HepG2 (cell line): ENCODE measurements at regions not wholly inside any gene's neighbourhood (a gene's known extent, or its start where the extent isn't known, plus 50 kb on each side); places are given as distances from the start of the nearest gene placed in this dataset.

Experiments
- ATAC-seq: fragments of 200-7000 bp; cut with Tn5 transposase; 3 replicates; pipeline ENCODE4 v1.9.1; 2020; ENCODE audit warnings: mild to moderate bottlenecking, moderate library complexity
- BruUV-seq: library from RNA; stranded (reverse); fragments of 400-500 nt; replicated peaks from 2 replicates; lab custom pipeline; 2021; lab: Mats Ljungman, UMichigan
- CTCF ChIA-PET: fragments of 300-600 bp; formaldehyde crosslinking; extraction: SDS; loops from one replicate; lab custom pipeline; 2021; ENCODE audit warnings: low total read pairs, inconsistent platforms, low intra/inter-chr PET ratio; lab: Yijun Ruan, JAX
- POLR2A ChIA-PET: fragments of 350-600 bp; sonication (Branson Sonifier 250); formaldehyde crosslinking; loops from one replicate; lab custom pipeline; 2020; ENCODE audit warnings: antibody characterized with exemption, inconsistent platforms; lab: Yijun Ruan, JAX
- DNase-seq: peaks from one replicate; pipeline ENCODE4 v3.0.0-alpha.2; 2015; ENCODE audit warnings: low spot score
- FAIRE-seq: peaks from 3 replicates; lab custom pipeline; 2011; peaks lifted over from hg19 to GRCh38; lab: Jason Lieb, UNC
- H2AFZ ChIP-seq: one replicate; pipeline ENCODE4 v1.6.1; 2011; ENCODE audit warnings: low read length, inconsistent platforms
- H3K27ac ChIP-seq: fragments of 300-600 bp; 3 replicates; pipeline ENCODE4 v1.8.0; 2011; ENCODE audit warnings: mixed run types, mild to moderate bottlenecking, mixed read lengths, low read length, inconsistent platforms; ENCODE audit not compliant: insufficient read depth; ENCODE audit errors: extremely low read length
- H3K27me3 ChIP-seq, 2 experiments: fragments of 200-600 bp in 1 of 2; 2 replicates in 1 of 2; 3 replicates in 1 of 2; pipeline versions ENCODE4 v1.6.0 to v1.8.0; 2011; ENCODE audit warnings: low read length in 2 of 2, mild to moderate bottlenecking in 2 of 2, moderate library complexity in 2 of 2, inconsistent platforms in 1 of 2; ENCODE audit not compliant: insufficient read depth in 2 of 2, control insufficient read depth in 1 of 2
- H3K36me3 ChIP-seq, 2 experiments: fragments of 200-600 bp in 1 of 2; replicated peaks in 1 of 2; 2 replicates in 1 of 2; 3 replicates in 1 of 2; pipeline versions ENCODE4 v1.5.1 to v1.8.0; 2011; ENCODE audit warnings: low read length in 2 of 2, inconsistent platforms in 1 of 2; ENCODE audit not compliant: insufficient read depth in 2 of 2, control insufficient read depth in 1 of 2
- H3K4me1 ChIP-seq: 2 replicates; pipeline ENCODE4 v1.5.1; 2012; ENCODE audit warnings: low read length, inconsistent platforms; ENCODE audit not compliant: insufficient read depth
- H3K4me2 ChIP-seq: 2 replicates; pipeline ENCODE4 v1.6.0; 2011; ENCODE audit warnings: low read depth, low read length, inconsistent platforms
- H3K4me3 ChIP-seq, 3 experiments: fragments of 200-600 bp in 1 of 3; sonication (generic), shearing (Covaris generic) in 1 of 3; replicated peaks in 1 of 3; 2 replicates each; pipeline ENCODE4 v1.5.1; 2011 to 2016; ENCODE audit warnings: low read length in 3 of 3, inconsistent platforms in 2 of 3, low read depth in 2 of 3, mild to moderate bottlenecking in 2 of 3, control low read depth in 1 of 3, mixed read lengths in 1 of 3; ENCODE audit not compliant: insufficient read depth in 1 of 3
- H3K79me2 ChIP-seq: one replicate; pipeline ENCODE4 v1.6.1; 2011; ENCODE audit warnings: low read length, inconsistent platforms; ENCODE audit not compliant: insufficient read depth
- H3K9ac ChIP-seq: 2 replicates; pipeline ENCODE4 v1.6.0; 2011; ENCODE audit warnings: mild to moderate bottlenecking, low read depth, low read length, inconsistent platforms; ENCODE audit not compliant: insufficient read depth
- H3K9me3 ChIP-seq: 2 replicates; pipeline ENCODE4 v1.5.1; 2012; ENCODE audit warnings: mild to moderate bottlenecking, low read length
- H4K20me1 ChIP-seq: 2 replicates; pipeline ENCODE4 v1.6.0; 2011; ENCODE audit warnings: inconsistent platforms, mild to moderate bottlenecking, low read length, moderate library complexity; ENCODE audit not compliant: insufficient read depth
- ARNT ChIP-seq: fragments of 450-650 bp; IDR thresholded peaks from 2 replicates; pipeline ENCODE4 v1.6.1; 2017
- BRD4 ChIP-seq: sonication (generic); formaldehyde crosslinking; IDR thresholded peaks from 2 replicates; pipeline ENCODE4 v1.4.0; 2020; ENCODE audit warnings: missing genetic modification reagents
- HDAC2 ChIP-seq: sonication (generic); formaldehyde crosslinking; IDR thresholded peaks from 2 replicates; pipeline ENCODE4 v1.4.0; 2020; ENCODE audit warnings: missing genetic modification reagents
- HNRNPL ChIP-seq: fragments of 200-400 bp; formaldehyde crosslinking; IDR thresholded peaks from 2 replicates; pipeline ENCODE4 v1.6.1; 2017; ENCODE audit warnings: mild to moderate bottlenecking, low read depth, low read length
- KDM1A ChIP-seq: IDR thresholded peaks from 2 replicates; pipeline ENCODE4 v1.6.1; 2016; ENCODE audit warnings: missing compliant biosample characterization
- MTA3 ChIP-seq: sonication (generic); formaldehyde crosslinking; IDR thresholded peaks from 2 replicates; pipeline ENCODE4 v1.4.0; 2020; ENCODE audit warnings: missing genetic modification reagents
- PAF1 ChIP-seq: IDR thresholded peaks from 2 replicates; pipeline ENCODE4 v1.6.1; 2016; ENCODE audit warnings: missing genetic modification reagents, missing compliant biosample characterization
- SAP130 ChIP-seq: IDR thresholded peaks from 2 replicates; pipeline ENCODE4 v1.6.1; 2016; ENCODE audit warnings: low read depth
- SCMH1 ChIP-seq: sonication (generic); formaldehyde crosslinking; IDR thresholded peaks from 2 replicates; pipeline ENCODE4 v1.9.0; 2021; ENCODE audit warnings: missing genetic modification reagents, mild to moderate bottlenecking, borderline replicate concordance
- ZNF30 ChIP-seq: sonication (generic); formaldehyde crosslinking; IDR thresholded peaks from 2 replicates; pipeline ENCODE4 v1.5.0; 2020; ENCODE audit warnings: mild to moderate bottlenecking, missing genetic modification reagents
- ZSCAN20 ChIP-seq: sonication (generic); formaldehyde crosslinking; IDR thresholded peaks from 2 replicates; pipeline ENCODE4 v1.4.0; 2020; ENCODE audit warnings: missing genetic modification reagents, mild to moderate bottlenecking, borderline replicate concordance
- ZSCAN29 ChIP-seq: sonication (generic); formaldehyde crosslinking; conservative IDR thresholded peaks from 2 replicates; pipeline ENCODE4 v1.4.0; 2020; ENCODE audit warnings: mild to moderate bottlenecking, missing genetic modification reagents
- WGBS: methylation state at CpG from one replicate; pipeline ENCODE4 v1.1.6; 2017; ENCODE audit warnings: low lambda C conversion rate; 5-methylcytosine and 5-hydroxymethylcytosine counted together
- in situ Hi-C: cut with HindIII; loops from 2 replicates; pipeline ENCODE4 v1.10.0; 2017; ENCODE audit warnings: low pct_unique_long_range_greater_than_20kb; ENCODE audit not compliant: extremely low pct_ligation_motif_present
- intact Hi-C: fragments of 100-400 bp; cut with micrococcal nuclease; formaldehyde crosslinking; loops from one replicate; pipeline ENCODE4 v1.10.0; 2022; ENCODE audit not compliant: unreplicated experiment
- TF ChIP-seq, protein P1 (sequence below): sonication (generic); formaldehyde crosslinking; IDR thresholded peaks from 2 replicates; pipeline ENCODE4 v1.4.0; 2020; ENCODE audit warnings: missing genetic modification reagents, borderline replicate concordance
- TF ChIP-seq, protein P2 (sequence below): sonication (generic); formaldehyde crosslinking; IDR thresholded peaks from 2 replicates; pipeline ENCODE4 v1.4.0; 2020; ENCODE audit warnings: mild to moderate bottlenecking, missing genetic modification reagents
- TF ChIP-seq, protein P3 (sequence below): sonication (generic); formaldehyde crosslinking; IDR thresholded peaks from 2 replicates; pipeline ENCODE4 v1.8.0; 2022; ENCODE audit warnings: mild to moderate bottlenecking, missing genetic modification reagents, borderline replicate concordance
- TF ChIP-seq, protein P4 (sequence below): sonication (generic); formaldehyde crosslinking; IDR thresholded peaks from 2 replicates; pipeline ENCODE4 v1.5.0; 2020; ENCODE audit warnings: mild to moderate bottlenecking, missing genetic modification reagents, borderline replicate concordance

DNA sequence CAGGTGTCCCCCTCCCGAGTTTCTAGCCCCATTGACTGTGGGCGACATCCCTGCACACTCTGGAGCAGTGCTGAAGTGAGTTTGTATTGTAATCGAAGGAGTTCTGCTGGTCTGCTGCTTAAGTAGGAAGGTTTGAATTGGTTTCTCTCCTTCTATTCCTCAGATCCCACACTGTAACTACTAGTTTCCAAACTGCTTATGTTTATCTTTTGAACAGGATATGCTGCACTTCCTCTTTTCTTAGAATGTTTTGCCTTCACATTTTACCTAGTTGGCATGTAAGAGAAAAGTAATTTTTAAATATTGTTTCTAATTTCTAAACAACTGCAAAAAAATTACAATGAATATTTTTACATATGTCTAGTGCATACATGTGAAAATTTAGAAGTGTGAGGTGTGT lies 511.8 kb downstream of the KLF12 start:
- no peak overlapping the region for H3K9ac ChIP-seq
- intact Hi-C loops, result no loop called here
- no peak overlapping the region for H3K4me3 ChIP-seq
- H4K20me1 ChIP-seq, result no peaks in the 10 kb centered on the region
- BruUV-seq, result no TSS peak
- no peak overlapping the region for H3K27ac ChIP-seq
- H3K9me3 ChIP-seq, result no peaks in the 10 kb centered on the region
- FAIRE-seq, result no peak
- DNase-seq, result no peak
- CTCF ChIA-PET, result no interaction called here
- no peak for ATAC-seq
- TF ChIP-seq, protein P1, sequence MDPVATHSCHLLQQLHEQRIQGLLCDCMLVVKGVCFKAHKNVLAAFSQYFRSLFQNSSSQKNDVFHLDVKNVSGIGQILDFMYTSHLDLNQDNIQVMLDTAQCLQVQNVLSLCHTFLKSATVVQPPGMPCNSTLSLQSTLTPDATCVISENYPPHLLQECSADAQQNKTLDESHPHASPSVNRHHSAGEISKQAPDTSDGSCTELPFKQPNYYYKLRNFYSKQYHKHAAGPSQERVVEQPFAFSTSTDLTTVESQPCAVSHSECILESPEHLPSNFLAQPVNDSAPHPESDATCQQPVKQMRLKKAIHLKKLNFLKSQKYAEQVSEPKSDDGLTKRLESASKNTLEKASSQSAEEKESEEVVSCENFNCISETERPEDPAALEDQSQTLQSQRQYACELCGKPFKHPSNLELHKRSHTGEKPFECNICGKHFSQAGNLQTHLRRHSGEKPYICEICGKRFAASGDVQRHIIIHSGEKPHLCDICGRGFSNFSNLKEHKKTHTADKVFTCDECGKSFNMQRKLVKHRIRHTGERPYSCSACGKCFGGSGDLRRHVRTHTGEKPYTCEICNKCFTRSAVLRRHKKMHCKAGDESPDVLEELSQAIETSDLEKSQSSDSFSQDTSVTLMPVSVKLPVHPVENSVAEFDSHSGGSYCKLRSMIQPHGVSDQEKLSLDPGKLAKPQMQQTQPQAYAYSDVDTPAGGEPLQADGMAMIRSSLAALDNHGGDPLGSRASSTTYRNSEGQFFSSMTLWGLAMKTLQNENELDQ, result no peak
- TF ChIP-seq ZNF30 (CRISPR knock-in tag) (no peak), BRD4 (CRISPR knock-in tag) (no peak), ZSCAN20 (no peak), ARNT (no peak), HDAC2 (CRISPR knock-in tag) (no peak), HNRNPL (no peak), SAP130 (CRISPR knock-in tag) (no peak), ZSCAN29 (no peak), SCMH1 (no peak), MTA3 (CRISPR knock-in tag) (no peak), PAF1 (CRISPR knock-in tag) (no peak), KDM1A (no peak)
- TF ChIP-seq, protein P2, sequence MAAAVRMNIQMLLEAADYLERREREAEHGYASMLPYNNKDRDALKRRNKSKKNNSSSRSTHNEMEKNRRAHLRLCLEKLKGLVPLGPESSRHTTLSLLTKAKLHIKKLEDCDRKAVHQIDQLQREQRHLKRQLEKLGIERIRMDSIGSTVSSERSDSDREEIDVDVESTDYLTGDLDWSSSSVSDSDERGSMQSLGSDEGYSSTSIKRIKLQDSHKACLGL (CRISPR knock-in tag), result no peak
- TF ChIP-seq, protein P3, sequence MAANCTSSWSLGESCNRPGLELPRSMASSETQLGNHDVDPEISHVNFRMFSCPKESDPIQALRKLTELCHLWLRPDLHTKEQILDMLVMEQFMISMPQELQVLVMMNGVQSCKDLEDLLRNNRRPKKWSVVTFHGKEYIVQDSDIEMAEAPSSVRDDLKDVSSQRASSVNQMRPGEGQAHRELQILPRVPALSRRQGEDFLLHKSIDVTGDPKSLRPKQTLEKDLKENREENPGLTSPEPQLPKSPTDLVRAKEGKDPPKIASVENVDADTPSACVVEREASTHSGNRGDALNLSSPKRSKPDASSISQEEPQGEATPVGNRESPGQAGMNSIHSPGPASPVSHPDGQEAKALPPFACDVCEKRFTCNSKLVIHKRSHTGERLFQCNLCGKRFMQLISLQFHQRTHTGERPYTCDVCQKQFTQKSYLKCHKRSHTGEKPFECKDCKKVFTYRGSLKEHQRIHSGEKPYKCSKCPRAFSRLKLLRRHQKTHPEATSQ (CRISPR knock-in tag), result no peak
- TF ChIP-seq, protein P4, sequence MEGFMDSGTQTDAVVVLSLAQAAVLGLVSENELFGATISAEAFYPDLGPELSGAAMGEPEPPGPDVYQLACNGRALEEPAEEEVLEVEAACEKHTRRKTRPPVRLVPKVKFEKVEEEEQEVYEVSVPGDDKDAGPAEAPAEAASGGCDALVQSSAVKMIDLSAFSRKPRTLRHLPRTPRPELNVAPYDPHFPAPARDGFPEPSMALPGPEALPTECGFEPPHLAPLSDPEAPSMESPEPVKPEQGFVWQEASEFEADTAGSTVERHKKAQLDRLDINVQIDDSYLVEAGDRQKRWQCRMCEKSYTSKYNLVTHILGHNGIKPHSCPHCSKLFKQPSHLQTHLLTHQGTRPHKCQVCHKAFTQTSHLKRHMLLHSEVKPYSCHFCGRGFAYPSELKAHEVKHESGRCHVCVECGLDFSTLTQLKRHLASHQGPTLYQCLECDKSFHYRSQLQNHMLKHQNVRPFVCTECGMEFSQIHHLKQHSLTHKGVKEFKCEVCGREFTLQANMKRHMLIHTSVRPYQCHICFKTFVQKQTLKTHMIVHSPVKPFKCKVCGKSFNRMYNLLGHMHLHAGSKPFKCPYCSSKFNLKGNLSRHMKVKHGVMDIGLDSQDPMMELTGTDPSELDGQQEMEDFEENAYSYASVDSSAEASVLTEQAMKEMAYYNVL, result no peak
- no peaks in the 10 kb centered on the region for H3K36me3 ChIP-seq
- peaks cover 14% of the 10 kb centered on the region for H3K4me1 ChIP-seq
- no peaks in the 10 kb centered on the region for H3K27me3 ChIP-seq
- in situ Hi-C loops, result no loop called here
- 0% methylated on average over 3 of the region's 3 CpGs for WGBS
- no peak overlapping the region for H2AFZ ChIP-seq
- H3K4me2 ChIP-seq, result no peak overlapping the region
- POLR2A ChIA-PET, result no interaction called here
- H3K79me2 ChIP-seq, result no peaks in the 10 kb centered on the region
